Ishikawa (cell line): ENCODE measurements at regions not wholly inside any gene's neighbourhood (a gene's known extent, or its start where the extent isn't known, plus 50 kb on each side); places are given as distances from the start of the nearest gene placed in this dataset.

ENCODE experiments used
- CEBPB ChIP-seq: IDR thresholded peaks from 2 replicates; pipeline ENCODE4 v1.6.1; 2012
- EP300 ChIP-seq: IDR thresholded peaks from 2 replicates; pipeline ENCODE4 v1.6.1; 2012; ENCODE audit warnings: borderline replicate concordance
- NFIC ChIP-seq: IDR thresholded peaks from 2 replicates; pipeline ENCODE4 v1.6.1; 2012
- RAD21 ChIP-seq: IDR thresholded peaks from 2 replicates; pipeline ENCODE4 v1.6.1; 2012; ENCODE audit warnings: low read depth
- TCF12 ChIP-seq: IDR thresholded peaks from 2 replicates; pipeline ENCODE4 v1.6.1; 2012; ENCODE audit warnings: low read depth
- YY1 ChIP-seq: IDR thresholded peaks from 2 replicates; pipeline ENCODE4 v1.6.1; 2012; ENCODE audit warnings: low read depth
- TF ChIP-seq, protein P1 (sequence below): IDR thresholded peaks from 2 replicates; pipeline ENCODE4 v1.6.1; 2012; ENCODE audit warnings: low read depth, mild to moderate bottlenecking
- TF ChIP-seq, protein P2 (sequence below): IDR thresholded peaks from 2 replicates; pipeline ENCODE4 v1.6.1; 2012

DNA sequence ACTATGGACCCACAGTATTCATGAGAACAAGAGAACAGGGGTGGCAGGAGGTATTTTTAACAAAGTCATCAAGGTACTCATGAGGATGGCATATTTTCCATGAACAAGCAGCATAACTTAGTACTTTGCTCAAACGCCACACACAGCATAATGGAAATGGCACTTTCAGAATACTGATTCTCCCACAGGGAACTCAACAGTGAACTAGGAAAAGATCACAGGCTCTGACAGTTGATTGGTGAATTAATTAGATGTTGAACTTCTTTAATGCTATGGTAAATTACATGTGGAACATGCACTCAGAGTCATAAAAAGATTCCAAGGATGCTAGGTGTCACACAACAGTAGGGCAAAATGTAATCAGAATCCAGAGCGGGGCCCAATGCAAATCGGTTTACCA is 1088.6 kb upstream of the C9orf72 start:
- TF ChIP-seq RAD21 = no peak
- TF ChIP-seq, protein P1, sequence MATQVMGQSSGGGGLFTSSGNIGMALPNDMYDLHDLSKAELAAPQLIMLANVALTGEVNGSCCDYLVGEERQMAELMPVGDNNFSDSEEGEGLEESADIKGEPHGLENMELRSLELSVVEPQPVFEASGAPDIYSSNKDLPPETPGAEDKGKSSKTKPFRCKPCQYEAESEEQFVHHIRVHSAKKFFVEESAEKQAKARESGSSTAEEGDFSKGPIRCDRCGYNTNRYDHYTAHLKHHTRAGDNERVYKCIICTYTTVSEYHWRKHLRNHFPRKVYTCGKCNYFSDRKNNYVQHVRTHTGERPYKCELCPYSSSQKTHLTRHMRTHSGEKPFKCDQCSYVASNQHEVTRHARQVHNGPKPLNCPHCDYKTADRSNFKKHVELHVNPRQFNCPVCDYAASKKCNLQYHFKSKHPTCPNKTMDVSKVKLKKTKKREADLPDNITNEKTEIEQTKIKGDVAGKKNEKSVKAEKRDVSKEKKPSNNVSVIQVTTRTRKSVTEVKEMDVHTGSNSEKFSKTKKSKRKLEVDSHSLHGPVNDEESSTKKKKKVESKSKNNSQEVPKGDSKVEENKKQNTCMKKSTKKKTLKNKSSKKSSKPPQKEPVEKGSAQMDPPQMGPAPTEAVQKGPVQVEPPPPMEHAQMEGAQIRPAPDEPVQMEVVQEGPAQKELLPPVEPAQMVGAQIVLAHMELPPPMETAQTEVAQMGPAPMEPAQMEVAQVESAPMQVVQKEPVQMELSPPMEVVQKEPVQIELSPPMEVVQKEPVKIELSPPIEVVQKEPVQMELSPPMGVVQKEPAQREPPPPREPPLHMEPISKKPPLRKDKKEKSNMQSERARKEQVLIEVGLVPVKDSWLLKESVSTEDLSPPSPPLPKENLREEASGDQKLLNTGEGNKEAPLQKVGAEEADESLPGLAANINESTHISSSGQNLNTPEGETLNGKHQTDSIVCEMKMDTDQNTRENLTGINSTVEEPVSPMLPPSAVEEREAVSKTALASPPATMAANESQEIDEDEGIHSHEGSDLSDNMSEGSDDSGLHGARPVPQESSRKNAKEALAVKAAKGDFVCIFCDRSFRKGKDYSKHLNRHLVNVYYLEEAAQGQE = no peak
- no peak for TF ChIP-seq NFIC
- TF ChIP-seq EP300 = no peak
- TF ChIP-seq YY1 = no peak
- TF ChIP-seq TCF12 = no peak
- TF ChIP-seq, protein P2, sequence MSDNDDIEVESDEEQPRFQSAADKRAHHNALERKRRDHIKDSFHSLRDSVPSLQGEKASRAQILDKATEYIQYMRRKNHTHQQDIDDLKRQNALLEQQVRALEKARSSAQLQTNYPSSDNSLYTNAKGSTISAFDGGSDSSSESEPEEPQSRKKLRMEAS = no peak
- no peak for TF ChIP-seq CEBPB
